ENCODE measurements at regions not wholly inside any gene's neighbourhood (a gene's known extent, or its start where the extent isn't known, plus 50 kb on each side); places are given as distances from the start of the nearest gene placed in this dataset.
"Not testable (repeated sequence)": the region's sequence is repeated elsewhere in the genome, so short reads cannot be mapped to it uniquely, and the experiment has no call there.

- TF ChIP-seq CTCF (IDR thresholded peaks at IDR 0.05; ENCODE audit: borderline replicate concordance, control extremely low read depth, extremely low read depth, insufficient read depth, missing control alignments), result no peak
- in situ Hi-C loops (cut with MboI; ENCODE audit: low sequenced_read_pairs, unreplicated experiment), result no loop called here
- no peak for DNase-seq (ENCODE audit: low spot score)
Observed at GRCh38 chr9:108780942-108781734, 74.6 kb downstream of the ACTL7B start.

GRCh38 chr9:108779551-108780325 is 76.0 kb downstream of the ACTL7B start:
- DNase-seq (ENCODE audit: low spot score), result no peak
- no peak for TF ChIP-seq CTCF (IDR thresholded peaks at IDR 0.05; ENCODE audit: borderline replicate concordance, control extremely low read depth, extremely low read depth, insufficient read depth, missing control alignments)
- in situ Hi-C loops (cut with MboI; ENCODE audit: low sequenced_read_pairs, unreplicated experiment), result no loop called here

- in situ Hi-C loops (cut with MboI; ENCODE audit: low sequenced_read_pairs, unreplicated experiment), result no loop called here
- TF ChIP-seq CTCF (IDR thresholded peaks at IDR 0.05; ENCODE audit: borderline replicate concordance, control extremely low read depth, extremely low read depth, insufficient read depth, missing control alignments), result no peak
- DNase-seq (ENCODE audit: low spot score), result no peak
Observed at GRCh38 chr9:108776920-108777639, 78.7 kb downstream of the ACTL7B start.

GRCh38 chr9:108775901-108776306 is 79.9 kb downstream of the ACTL7B start:
- no peak for DNase-seq (ENCODE audit: low spot score)
- in situ Hi-C loops (cut with MboI; ENCODE audit: low sequenced_read_pairs, unreplicated experiment), result no loop called here

GRCh38 chr9:108774088-108774487 is 81.7 kb downstream of the ACTL7B start:
- in situ Hi-C loops (cut with MboI; ENCODE audit: low sequenced_read_pairs, unreplicated experiment), result loop anchor here (25.0 kb wide), 1 partner anchor 1312 kb away; no protein-coding TSS in a partner anchor
- DNase-seq (ENCODE audit: low spot score), result not testable (repeated sequence)

More at GRCh38 chr9:108775901-108776306, 79.9 kb downstream of the ACTL7B start:
- TF ChIP-seq CTCF (IDR thresholded peaks at IDR 0.05; ENCODE audit: borderline replicate concordance, control extremely low read depth, extremely low read depth, insufficient read depth, missing control alignments), result no peak

GRCh38 chr9:108772301-108772894 is 83.4 kb downstream of the ACTL7B start:
- no peak for TF ChIP-seq CTCF (IDR thresholded peaks at IDR 0.05; ENCODE audit: borderline replicate concordance, control extremely low read depth, extremely low read depth, insufficient read depth, missing control alignments)
- no peak for DNase-seq (ENCODE audit: low spot score)
- in situ Hi-C loops (cut with MboI; ENCODE audit: low sequenced_read_pairs, unreplicated experiment), result loop anchor here (25.0 kb wide), 1 partner anchor 1310 kb away; no protein-coding TSS in a partner anchor
